Adipose tissue (tissue), 3 donors: ENCODE measurements at regions not wholly inside any gene's neighbourhood (a gene's known extent, or its start where the extent isn't known, plus 50 kb on each side); places are given as distances from the start of the nearest gene placed in this dataset.
"Not testable (repeated sequence)": the region's sequence is repeated elsewhere in the genome, so short reads cannot be mapped to it uniquely, and the experiment has no call there.

Experiments used
- H3K27ac ChIP-seq: one replicate; pipeline ENCODE4 v1.5.1; 2013; ENCODE audit warnings: low read depth, low read length
- WGBS, 3 donors: extraction: QIAGEN DNeasy Blood & Tissue Kit; methylation state at CpG; one replicate each; pipeline ENCODE4 v1.1.7; 2013; 5-methylcytosine and 5-hydroxymethylcytosine counted together
- donor health status: healthy with polysubstance abuse.
- donor health status: Bipolar disorder and iron deficiency.
- donor health status: healthy.

- no peak overlapping the region for H3K27ac ChIP-seq
- WGBS, 3 donors: 49 to 85% (median 73%) methylated on average over 5 of the region's 5 CpGs
These were observed 154.4 kb upstream of the ERCC6L2 start for GRCh38 chr9:95721061-95721531.

DNA sequence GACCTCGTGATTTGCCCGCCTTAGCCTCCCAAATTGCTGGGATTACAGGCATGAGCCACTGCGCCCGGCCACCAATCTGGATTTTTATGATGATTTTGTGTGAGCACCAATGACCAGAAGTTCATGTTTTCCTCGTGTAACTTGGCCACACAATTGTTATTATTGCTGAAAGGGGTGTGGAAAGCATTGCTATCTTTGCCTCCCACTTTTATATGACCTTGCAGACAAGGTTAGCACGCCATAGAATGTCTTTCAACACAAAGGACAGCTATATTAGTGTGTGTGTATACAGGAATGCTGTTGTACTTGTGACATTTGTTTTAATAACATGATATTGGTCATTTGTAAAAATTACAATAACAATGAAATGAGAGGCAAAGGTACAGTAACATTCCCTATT lies 155.0 kb upstream of the ERCC6L2 start:
- H3K27ac ChIP-seq: no peak overlapping the region
- 85 to 90% (median 86%) methylated on average over 4 to 6 of the region's 6 CpGs for WGBS, 3 donors

DNA sequence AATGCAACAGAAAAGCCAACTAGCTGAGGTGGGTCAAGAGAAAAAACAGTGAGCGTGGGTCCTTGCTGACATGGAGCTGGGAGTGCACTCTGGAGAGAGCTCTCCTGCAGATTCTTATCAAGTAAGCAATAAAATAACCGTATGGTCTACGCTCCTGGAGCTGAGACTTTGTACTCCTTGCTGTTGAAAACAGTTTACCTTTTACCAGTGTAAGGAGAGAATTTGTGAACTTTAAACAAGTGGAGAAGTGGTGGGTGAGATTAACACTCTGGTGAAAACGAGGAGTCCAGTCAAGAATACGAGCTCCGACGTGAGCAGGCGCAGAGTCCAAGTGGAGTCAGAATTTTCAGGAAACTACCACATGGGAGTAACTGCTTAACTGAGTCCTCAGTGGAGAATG lies 156.1 kb upstream of the ERCC6L2 start:
- WGBS, 3 donors: 83 to 84% (median 83%) methylated on average over 8 of the region's 8 CpGs
- no peak overlapping the region for H3K27ac ChIP-seq

- H3K27ac ChIP-seq: no peak overlapping the region
These were observed 157.2 kb upstream of the ERCC6L2 start for GRCh38 chr9:95718263-95718662.

GRCh38 chr9:95715868-95716435 lies 159.5 kb upstream of the ERCC6L2 start:
- H3K27ac ChIP-seq: no peak overlapping the region
- 59 to 63% (median 61%) methylated on average over 3 of the region's 3 CpGs for WGBS, 3 donors

DNA sequence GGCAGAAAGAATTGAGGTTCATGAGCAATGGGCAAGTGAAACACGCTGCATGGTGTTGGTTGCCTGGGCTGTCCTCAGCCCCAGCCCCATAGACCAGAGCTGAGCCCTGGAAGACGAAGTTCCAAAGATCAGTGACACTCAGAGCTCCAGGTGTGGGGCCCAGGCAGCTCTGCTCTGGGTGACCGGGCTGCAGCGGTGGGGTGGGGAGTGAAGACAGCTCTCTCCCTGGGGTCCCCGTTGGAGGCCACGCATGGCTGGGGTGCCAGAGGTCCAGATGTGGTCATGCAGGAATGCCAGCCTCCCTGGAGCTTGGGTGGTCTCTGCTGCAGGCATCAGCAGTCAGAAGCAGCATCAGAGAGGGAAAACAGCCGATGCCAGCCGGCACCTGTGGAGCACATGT lies 165.0 kb upstream of the ERCC6L2 start:
- H3K27ac ChIP-seq: no peak overlapping the region
- WGBS, 3 donors: 92 to 95% (median 92%) methylated on average over 8 of the region's 8 CpGs

DNA sequence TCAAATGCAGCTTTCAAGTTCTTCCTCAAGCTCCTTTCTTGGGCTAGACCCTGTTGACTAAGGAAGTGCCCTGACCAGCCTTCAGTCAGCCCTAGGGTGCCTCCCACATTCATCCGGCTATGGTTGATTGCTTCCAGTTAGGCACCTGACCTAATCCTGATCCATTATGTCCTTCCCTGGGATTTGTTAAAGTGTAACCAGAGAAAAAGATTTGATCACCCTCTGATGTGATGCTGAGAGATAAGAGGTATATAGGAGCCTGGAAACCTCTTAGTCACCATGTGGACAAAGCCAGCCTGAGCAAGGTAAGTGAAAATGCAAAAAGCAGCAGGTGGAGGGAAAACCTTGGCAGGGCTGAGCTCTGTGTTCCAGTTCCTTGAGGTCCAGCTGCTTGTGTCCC lies 178.8 kb upstream of the ERCC6L2 start:
- 48 to 75% (median 71%) methylated on average over 1 of the region's 1 CpG for WGBS, 3 donors
- no peak overlapping the region for H3K27ac ChIP-seq

DNA sequence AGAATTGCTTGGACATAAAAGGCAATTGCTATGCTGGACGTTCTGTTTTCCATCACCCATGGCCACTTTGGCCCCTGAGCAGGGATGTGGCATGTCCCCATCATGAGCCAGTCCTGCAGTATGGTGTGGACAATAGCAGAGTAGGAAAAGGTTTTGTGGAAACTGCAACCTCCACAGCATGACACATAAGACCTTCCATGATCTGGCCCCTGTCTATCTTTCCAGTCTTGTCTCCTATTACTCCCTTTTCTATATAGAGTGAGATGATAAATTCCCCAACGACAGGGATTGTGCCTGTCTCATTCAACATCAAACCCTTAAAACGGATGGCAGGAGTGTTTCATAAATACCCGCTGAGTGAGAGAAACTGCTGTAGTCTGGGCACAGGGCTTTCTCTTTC lies 174.7 kb upstream of the PTCH1 start:
- no peak overlapping the region for H3K27ac ChIP-seq
- 78 to 81% (median 79%) methylated on average over 4 of the region's 4 CpGs for WGBS, 3 donors

- WGBS, 3 donors: 84 to 96% (median 86%) methylated on average over 2 of the region's 2 CpGs
- no peak overlapping the region for H3K27ac ChIP-seq
These were observed 172.9 kb upstream of the PTCH1 start for GRCh38 chr9:95689669-95690068.

DNA sequence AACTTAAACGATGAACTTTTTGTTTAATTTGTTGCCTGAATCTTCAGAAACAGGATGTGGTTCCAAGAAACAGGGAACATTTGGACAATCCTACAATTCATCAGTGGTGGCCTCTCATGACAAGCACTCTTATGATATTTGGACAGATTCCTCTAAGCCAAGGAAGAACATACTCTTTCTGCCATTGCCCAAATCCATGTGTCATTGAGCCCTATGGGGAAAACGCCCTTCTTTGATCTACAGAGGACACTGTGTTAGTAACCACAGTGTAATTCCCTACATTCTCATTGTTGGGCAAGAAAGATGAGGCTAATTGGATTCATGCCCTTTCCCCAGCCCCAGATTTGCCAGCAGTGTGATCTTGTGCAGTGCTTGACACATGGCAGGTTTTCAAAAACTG lies 167.7 kb upstream of the PTCH1 start:
- WGBS, 3 donors: 66 to 76% (median 68%) methylated on average over 2 of the region's 2 CpGs
- H3K27ac ChIP-seq: no peak overlapping the region

DNA sequence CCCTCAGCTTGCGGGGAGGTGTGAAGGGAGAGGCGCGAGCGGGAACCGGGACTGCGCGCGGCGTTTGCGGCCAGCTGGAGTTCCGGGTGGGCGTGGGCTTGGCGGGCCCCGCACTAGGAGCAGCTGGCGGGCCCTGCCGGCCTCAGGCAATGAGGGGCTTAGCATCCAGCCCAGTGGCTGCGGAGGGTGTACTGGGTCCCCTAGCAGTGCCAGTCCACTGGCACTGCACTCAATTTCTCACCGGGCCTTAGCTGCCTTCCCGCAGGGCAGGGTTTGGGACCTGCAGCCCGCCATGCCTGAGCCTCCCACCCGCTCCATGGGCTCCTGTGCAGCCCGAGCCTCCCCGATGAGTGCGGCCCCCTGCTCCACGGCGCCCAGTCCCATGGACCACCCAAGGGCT lies 163.5 kb upstream of the PTCH1 start:
- 88 to 97% (median 96%) methylated on average over 19 to 26 of the region's 26 CpGs for WGBS, 3 donors
- not testable (repeated sequence) for H3K27ac ChIP-seq

- no peak overlapping the region for H3K27ac ChIP-seq
- 87 to 94% (median 90%) methylated on average over 8 of the region's 8 CpGs for WGBS, 3 donors
These were observed 163.1 kb upstream of the PTCH1 start for GRCh38 chr9:95679874-95680273.

DNA sequence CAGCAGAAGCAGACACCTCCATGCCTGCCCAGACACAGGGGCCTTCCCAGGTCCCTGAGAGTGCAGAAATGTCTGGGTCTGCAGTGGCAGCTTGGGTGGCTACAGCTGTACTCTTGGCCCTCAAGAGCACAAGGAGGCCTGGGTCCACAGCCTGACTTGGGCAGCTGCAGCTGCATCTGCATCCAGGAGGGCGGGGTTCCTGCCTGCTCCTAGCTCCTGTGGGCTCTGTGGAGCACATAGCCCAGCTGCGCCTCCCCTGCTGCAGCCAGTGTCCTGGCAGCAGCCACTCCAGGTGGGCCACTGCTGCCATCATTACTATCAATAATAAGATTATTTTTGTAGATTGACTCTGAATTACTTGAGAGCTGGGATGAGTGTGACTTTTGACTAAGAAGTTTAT lies 162.0 kb upstream of the PTCH1 start:
- WGBS, 3 donors: 87 to 94% (median 88%) methylated on average over 2 of the region's 2 CpGs
- H3K27ac ChIP-seq: no peak overlapping the region

GRCh38 chr9:95670122-95670521 lies 153.4 kb upstream of the PTCH1 start:
- H3K27ac ChIP-seq: no peak overlapping the region
- 85 to 89% (median 88%) methylated on average over 15 of the region's 15 CpGs for WGBS, 3 donors

GRCh38 chr9:95669253-95669652 lies 152.5 kb upstream of the PTCH1 start:
- no peak overlapping the region for H3K27ac ChIP-seq
- 61 to 67% (median 66%) methylated on average over 7 of the region's 7 CpGs for WGBS, 3 donors

DNA sequence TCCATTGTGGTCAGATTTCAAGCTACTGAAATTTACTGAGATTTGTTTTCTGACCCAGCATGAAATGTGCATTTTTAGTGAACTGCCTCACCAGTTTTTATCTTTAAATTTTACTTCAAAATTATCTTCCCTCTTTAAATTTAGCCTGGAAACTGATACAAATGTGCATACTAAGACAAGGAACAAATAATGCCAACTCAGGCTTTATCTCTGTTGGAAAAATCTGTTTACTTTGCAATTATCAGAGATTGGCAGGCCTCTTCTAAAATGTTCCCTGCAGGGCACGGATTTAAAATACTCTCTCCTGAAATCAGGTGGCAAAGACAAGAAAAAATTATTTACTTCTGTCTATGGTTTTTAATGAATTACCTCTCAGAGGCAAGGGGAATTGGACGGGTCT lies 151.0 kb upstream of the PTCH1 start:
- 47 to 69% (median 69%) methylated on average over 2 of the region's 2 CpGs for WGBS, 3 donors
- H3K27ac ChIP-seq: no peak overlapping the region

GRCh38 chr9:95666785-95667155 lies 150.0 kb upstream of the PTCH1 start:
- WGBS, 3 donors: 43 to 47% (median 46%) methylated on average over 4 of the region's 4 CpGs

GRCh38 chr9:95666096-95666784 lies 149.5 kb upstream of the PTCH1 start:
- 78 to 80% (median 79%) methylated on average over 13 of the region's 13 CpGs for WGBS, 3 donors
- H3K27ac ChIP-seq: no peak overlapping the region

More at GRCh38 chr9:95666785-95667155, 150.0 kb upstream of the PTCH1 start:
- H3K27ac ChIP-seq: no peak overlapping the region

DNA sequence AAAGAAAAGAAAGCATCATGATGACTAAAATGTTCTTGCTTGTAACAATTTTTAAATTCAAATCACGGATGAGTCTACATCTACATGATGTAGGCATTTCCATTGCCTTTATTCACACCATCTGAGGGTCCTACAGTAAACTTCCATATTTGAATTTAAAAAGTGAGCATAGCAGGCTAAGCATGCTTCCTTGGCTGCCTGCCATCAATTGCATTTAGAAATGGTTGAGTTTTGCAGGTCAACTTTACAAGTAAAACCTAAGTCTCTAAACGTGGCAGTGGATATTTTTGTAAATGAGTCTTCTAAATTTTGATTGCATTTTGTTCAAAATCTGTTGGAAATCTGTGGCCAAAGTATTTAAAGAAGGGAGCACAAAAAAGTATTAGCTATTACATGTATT lies 136.5 kb upstream of the PTCH1 start:
- no peak overlapping the region for H3K27ac ChIP-seq
- 58 to 61% (median 60%) methylated on average over 2 of the region's 2 CpGs for WGBS, 3 donors

- WGBS, 3 donors: 59 to 80% (median 75%) methylated on average over 3 of the region's 3 CpGs
- no peak overlapping the region for H3K27ac ChIP-seq
These were observed 133.9 kb upstream of the PTCH1 start for GRCh38 chr9:95650720-95651119.
